ENCODE measurements at regions not wholly inside any gene's neighbourhood (a gene's known extent, or its start where the extent isn't known, plus 50 kb on each side); places are given as distances from the start of the nearest gene placed in this dataset.

- H3K9me3 ChIP-seq = no peaks in the 10 kb centered on the region
- no peaks in the 10 kb centered on the region for H3K27me3 ChIP-seq
- no peaks in the 10 kb centered on the region for H3K4me1 ChIP-seq
- H3K4me3 ChIP-seq = no peak overlapping the region
- H3K27ac ChIP-seq = no peak overlapping the region
- no peaks in the 10 kb centered on the region for H3K36me3 ChIP-seq
- intact Hi-C loops (cut with DNase I) = no loop called here
- DNase-seq (ENCODE audit: extremely low spot score in 2 of 2) = no peak
- TF ChIP-seq POLR2AphosphoS5 (IDR thresholded peaks at IDR 0.05; ENCODE audit: insufficient read depth in 1 of 2, low read depth in 1 of 2) (no peak), CTCF (IDR thresholded peaks at IDR 0.05) (no peak), POLR2A (IDR thresholded peaks at IDR 0.05) (no peak)
Observed at GRCh38 chr3:160078533-160078932, 89.9 kb downstream of the IL12A start.

- Histone ChIP-seq H3K27ac (no peak overlapping the region), H3K9me3 (no peaks in the 10 kb centered on the region), H3K4me3 (no peak overlapping the region), H3K36me3 (no peaks in the 10 kb centered on the region), H3K4me1 (no peaks in the 10 kb centered on the region), H3K27me3 (no peaks in the 10 kb centered on the region)
- intact Hi-C loops (cut with DNase I) = no loop called here
- DNase-seq (ENCODE audit: extremely low spot score in 2 of 2) = no peak
- TF ChIP-seq POLR2AphosphoS5 (IDR thresholded peaks at IDR 0.05; ENCODE audit: insufficient read depth in 1 of 2, low read depth in 1 of 2) (no peak), CTCF (IDR thresholded peaks at IDR 0.05) (no peak), POLR2A (IDR thresholded peaks at IDR 0.05) (no peak)
Observed at GRCh38 chr3:160081958-160082533, 93.4 kb downstream of the IL12A start.

- Histone ChIP-seq H3K4me1 (no peaks in the 10 kb centered on the region), H3K27ac (no peak overlapping the region), H3K4me3 (no peak overlapping the region), H3K9me3 (no peaks in the 10 kb centered on the region), H3K36me3 (no peaks in the 10 kb centered on the region), H3K27me3 (no peaks in the 10 kb centered on the region)
- no peak for DNase-seq (ENCODE audit: extremely low spot score in 2 of 2)
- intact Hi-C loops (cut with DNase I) = no loop called here
- TF ChIP-seq CTCF (IDR thresholded peaks at IDR 0.05) (no peak), POLR2AphosphoS5 (IDR thresholded peaks at IDR 0.05; ENCODE audit: insufficient read depth in 1 of 2, low read depth in 1 of 2) (no peak), POLR2A (IDR thresholded peaks at IDR 0.05) (no peak)
Observed at GRCh38 chr3:160084998-160085397, 96.4 kb downstream of the IL12A start.

GRCh38 chr3:160088492-160089137, 100.0 kb downstream of the IL12A start:
- TF ChIP-seq CTCF (IDR thresholded peaks at IDR 0.05) (no peak), POLR2A (IDR thresholded peaks at IDR 0.05) (no peak), POLR2AphosphoS5 (IDR thresholded peaks at IDR 0.05; ENCODE audit: insufficient read depth in 1 of 2, low read depth in 1 of 2) (no peak)
- H3K4me1 ChIP-seq = no peaks in the 10 kb centered on the region
- H3K9me3 ChIP-seq = no peaks in the 10 kb centered on the region
- no peak overlapping the region for H3K4me3 ChIP-seq
- no peaks in the 10 kb centered on the region for H3K27me3 ChIP-seq
- no peaks in the 10 kb centered on the region for H3K36me3 ChIP-seq
- intact Hi-C loops (cut with DNase I) = no loop called here
- no peak overlapping the region for H3K27ac ChIP-seq
- DNase-seq (ENCODE audit: extremely low spot score in 2 of 2) = no peak

- Histone ChIP-seq H3K4me1 (no peaks in the 10 kb centered on the region), H3K36me3 (no peaks in the 10 kb centered on the region), H3K27ac (no peak overlapping the region), H3K9me3 (no peaks in the 10 kb centered on the region), H3K4me3 (no peak overlapping the region), H3K27me3 (no peaks in the 10 kb centered on the region)
- no peak for TF ChIP-seq POLR2A (IDR thresholded peaks at IDR 0.05)
- TF ChIP-seq POLR2AphosphoS5 (IDR thresholded peaks at IDR 0.05; ENCODE audit: insufficient read depth in 1 of 2, low read depth in 1 of 2) = no peak
- TF ChIP-seq CTCF (IDR thresholded peaks at IDR 0.05) = no peak
- intact Hi-C loops (cut with DNase I) = no loop called here
- DNase-seq (ENCODE audit: extremely low spot score in 2 of 2) = no peak
Observed at GRCh38 chr3:160090653-160091052, 102.0 kb downstream of the IL12A start.
